Mesodermal cell (in vitro differentiated cells): ENCODE measurements at regions not wholly inside any gene's neighbourhood (a gene's known extent, or its start where the extent isn't known, plus 50 kb on each side); places are given as distances from the start of the nearest gene placed in this dataset.
"Not testable (repeated sequence)": the region's sequence is repeated elsewhere in the genome, so short reads cannot be mapped to it uniquely, and the experiment has no call there.

Experiments used
- H3K27ac ChIP-seq: 2 replicates; pipeline ENCODE4 v1.7.0; 2013; ENCODE audit warnings: mild to moderate bottlenecking, low read depth, low read length, moderate library complexity; ENCODE audit not compliant: severe bottlenecking
- H3K36me3 ChIP-seq: 2 replicates; pipeline ENCODE4 v1.7.1; 2013; ENCODE audit warnings: mild to moderate bottlenecking, low read length, moderate library complexity; ENCODE audit not compliant: control insufficient read depth, insufficient read depth
- H3K4me1 ChIP-seq: one replicate; pipeline ENCODE4 v1.7.1; 2013; ENCODE audit warnings: mild to moderate bottlenecking, low read length; ENCODE audit not compliant: insufficient read depth, control insufficient read depth, poor library complexity, severe bottlenecking
- H3K4me3 ChIP-seq: 2 replicates; pipeline ENCODE4 v1.7.0; 2013; ENCODE audit warnings: low read length, control low read depth, mild to moderate bottlenecking; ENCODE audit not compliant: insufficient read depth, poor library complexity, severe bottlenecking; ENCODE audit errors: extremely low read depth
- H3K9me3 ChIP-seq: 2 replicates; pipeline ENCODE4 v1.7.1; 2013; ENCODE audit warnings: mild to moderate bottlenecking, low read length, moderate library complexity; ENCODE audit not compliant: control insufficient read depth
- WGBS, 2 experiments: methylation state at CpG; one replicate each; pipeline ENCODE4 v1.1.5; 2013; ENCODE audit warnings: missing lambda C conversion rate in 2 of 2; ENCODE audit not compliant: insufficient coverage in 2 of 2; 5-methylcytosine and 5-hydroxymethylcytosine counted together

- H3K27ac ChIP-seq, H3K36me3 ChIP-seq, H3K9me3 ChIP-seq, H3K4me3 ChIP-seq, H3K4me1 ChIP-seq: not testable (repeated sequence)
- 63% methylated on average over 1 of the region's 9 CpGs; no CpG with 5 or more reads in 1 of the 2 experiments for WGBS, 2 experiments
Measured at GRCh38 chr15:20010759-20011158, 530.8 kb downstream of the GOLGA6L6 start.

- H3K9me3 ChIP-seq, H3K4me3 ChIP-seq: not testable (repeated sequence)
- WGBS, 2 experiments, result no CpG with 5 or more reads among the region's 8 CpGs
Measured at GRCh38 chr15:20009619-20010018, 532.0 kb downstream of the GOLGA6L6 start.

DNA sequence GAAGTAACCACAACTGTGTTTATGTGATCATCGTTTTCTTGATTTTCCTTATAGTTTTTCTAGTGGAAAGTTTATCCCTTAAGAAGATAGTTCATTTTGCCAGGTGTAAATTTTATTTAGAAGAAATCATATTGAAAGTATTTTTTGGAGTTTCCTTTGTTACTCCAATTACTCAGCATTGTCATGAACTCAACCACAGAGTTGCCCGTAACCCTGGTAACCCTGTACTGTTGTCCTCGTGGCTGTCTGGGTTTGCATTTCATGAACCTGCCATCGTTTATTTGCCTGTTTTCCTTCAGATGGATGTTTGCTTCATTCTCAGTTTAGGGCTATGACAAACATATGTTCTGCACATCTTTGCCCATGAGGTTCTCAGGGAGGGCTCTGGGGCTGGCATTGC is 534.3 kb downstream of the GOLGA6L6 start:
- not testable (repeated sequence) for H3K9me3 ChIP-seq, H3K36me3 ChIP-seq, H3K27ac ChIP-seq, H3K4me3 ChIP-seq, H3K4me1 ChIP-seq
- WGBS, 2 experiments, result no CpG with 5 or more reads among the region's 4 CpGs

More at GRCh38 chr15:20009619-20010018, 532.0 kb downstream of the GOLGA6L6 start:
- not testable (repeated sequence) for H3K4me1 ChIP-seq, H3K27ac ChIP-seq, H3K36me3 ChIP-seq

GRCh38 chr15:20003471-20003870 is 538.1 kb downstream of the GOLGA6L6 start:
- H3K4me1 ChIP-seq, H3K4me3 ChIP-seq, H3K27ac ChIP-seq, H3K9me3 ChIP-seq, H3K36me3 ChIP-seq: not testable (repeated sequence)
- no CpG with 5 or more reads among the region's 4 CpGs for WGBS, 2 experiments

DNA sequence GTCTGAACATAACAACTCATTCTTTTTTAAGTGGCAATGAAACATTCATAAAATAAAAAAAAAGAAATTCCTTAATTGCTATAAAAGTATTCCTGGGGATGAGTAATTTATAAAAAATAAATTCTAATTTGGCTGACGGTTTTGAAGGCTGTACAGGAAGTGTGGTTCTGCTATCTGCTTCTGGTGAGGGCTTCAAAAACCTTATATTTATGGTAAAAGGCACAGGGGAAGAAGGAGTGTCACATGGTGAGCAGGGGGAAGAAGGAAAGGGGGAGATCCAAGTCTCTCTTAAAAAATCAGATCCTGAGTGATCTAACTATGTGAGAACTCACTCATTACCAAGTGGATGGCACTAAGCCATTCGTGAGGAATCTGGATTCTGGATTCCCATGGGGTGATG is 539.0 kb downstream of the GOLGA6L6 start:
- no CpG with 5 or more reads among the region's 2 CpGs for WGBS, 2 experiments
- not testable (repeated sequence) for H3K36me3 ChIP-seq

DNA sequence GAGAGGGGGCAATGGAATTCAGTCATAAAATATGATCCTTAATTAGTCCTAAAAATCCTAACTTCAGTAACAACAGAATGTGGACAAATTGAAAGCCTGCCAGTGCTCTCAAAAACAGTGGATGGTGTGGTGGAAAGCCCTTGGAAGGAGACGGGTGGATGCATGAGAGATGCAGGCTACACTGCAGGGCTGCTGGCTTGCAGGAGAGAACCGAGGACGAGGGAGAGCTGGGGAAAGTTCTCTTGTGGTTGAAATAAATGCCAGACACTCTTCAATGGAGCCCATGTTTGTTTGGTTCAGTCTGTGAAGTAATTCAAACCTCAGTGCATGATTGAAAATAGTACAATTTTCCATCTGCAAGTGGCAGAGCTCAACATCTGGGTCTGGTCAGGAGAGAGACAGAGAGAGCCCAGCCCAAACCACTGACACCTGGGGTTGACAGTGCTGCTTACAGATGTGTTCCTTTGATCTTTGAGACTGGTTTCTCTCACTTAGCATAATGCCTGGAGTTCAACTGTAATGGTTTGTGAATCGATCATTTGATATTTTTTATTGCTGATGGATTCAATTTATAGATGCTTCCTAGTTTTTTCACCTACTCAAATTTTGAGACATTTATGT is 544.9 kb downstream of the GOLGA6L6 start:
- not testable (repeated sequence) for H3K27ac ChIP-seq, H3K36me3 ChIP-seq, H3K4me3 ChIP-seq, H3K4me1 ChIP-seq
- H3K9me3 ChIP-seq, result peaks cover 14% of the 10 kb centered on the region
- WGBS, 2 experiments, result no CpG with 5 or more reads among the region's 4 CpGs

More for the DNA sequence above, 539.0 kb downstream of the GOLGA6L6 start:
- H3K9me3 ChIP-seq, H3K4me1 ChIP-seq, H3K27ac ChIP-seq, H3K4me3 ChIP-seq: not testable (repeated sequence)

DNA sequence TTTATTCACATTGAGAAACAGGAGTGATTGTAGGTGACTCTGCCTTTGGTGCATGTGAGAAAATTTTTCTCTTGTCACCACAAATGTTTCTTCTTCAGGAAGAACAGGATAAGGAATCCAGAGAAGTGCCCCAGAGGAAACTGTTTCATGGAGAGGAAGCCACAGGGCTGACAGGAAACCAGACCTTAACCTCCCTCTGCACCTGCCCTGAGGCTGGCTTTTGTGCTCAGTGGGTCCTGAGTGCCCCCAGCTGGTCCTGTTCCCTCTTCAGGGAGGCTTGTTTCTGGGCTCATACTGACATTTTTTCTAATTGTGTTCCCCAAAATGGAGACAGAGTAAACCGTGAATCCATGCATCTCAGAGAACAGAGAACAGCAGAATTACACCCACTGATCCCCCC is 546.3 kb downstream of the GOLGA6L6 start:
- H3K27ac ChIP-seq, result not testable (repeated sequence)
- no CpG with 5 or more reads among the region's 1 CpG for WGBS, 2 experiments

DNA sequence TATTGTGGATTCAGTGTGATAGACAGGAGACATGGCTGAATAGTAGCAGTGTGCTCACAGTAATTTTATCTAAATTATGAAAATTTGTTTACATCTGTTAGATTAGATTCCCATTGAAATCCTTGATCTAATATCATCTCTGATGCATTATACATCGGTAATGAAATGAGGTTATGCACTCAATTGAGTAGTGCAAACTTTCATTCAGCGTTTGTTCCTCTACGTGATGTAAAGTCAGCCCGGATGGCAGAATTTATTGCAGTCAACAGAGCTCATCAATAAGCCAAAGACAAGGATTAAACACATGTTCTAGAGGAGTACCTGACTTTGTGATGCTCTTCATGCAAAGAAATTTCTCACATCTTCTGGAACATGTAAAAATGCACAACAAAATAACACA is 549.2 kb downstream of the GOLGA6L6 start:
- H3K4me1 ChIP-seq, result no peaks in the 10 kb centered on the region
- H3K27ac ChIP-seq, result no peak overlapping the region
- H3K36me3 ChIP-seq, result no peaks in the 10 kb centered on the region
- H3K9me3 ChIP-seq, result peaks cover 43% of the 10 kb centered on the region
- H3K4me3 ChIP-seq, result no peak overlapping the region
- 78 to 84% methylated on average over 4 of the region's 4 CpGs for whole genome bisulfite sequencing, 2 experiments

More for the DNA sequence above, 546.3 kb downstream of the GOLGA6L6 start:
- not testable (repeated sequence) for H3K4me3 ChIP-seq, H3K36me3 ChIP-seq, H3K4me1 ChIP-seq
- peaks cover 28% of the 10 kb centered on the region for H3K9me3 ChIP-seq

GRCh38 chr15:19988094-19988660 is 553.4 kb downstream of the GOLGA6L6 start:
- 47 to 64% methylated on average over 3 of the region's 5 CpGs for WGBS, 2 experiments

GRCh38 chr15:19987389-19988048 is 554.1 kb downstream of the GOLGA6L6 start:
- WGBS, 2 experiments, result 58 to 60% methylated on average over 10 to 12 of the region's 13 CpGs
- Histone ChIP-seq H3K9me3 (peaks cover 54% of the 10 kb centered on the region), H3K27ac (no peak overlapping the region), H3K36me3 (no peaks in the 10 kb centered on the region), H3K4me3 (no peak overlapping the region), H3K4me1 (no peaks in the 10 kb centered on the region)

More at GRCh38 chr15:19988094-19988660, 553.4 kb downstream of the GOLGA6L6 start:
- peaks cover 58% of the 10 kb centered on the region for H3K9me3 ChIP-seq
- no peaks in the 10 kb centered on the region for H3K36me3 ChIP-seq
- H3K4me3 ChIP-seq, result no peak overlapping the region
- H3K4me1 ChIP-seq, result no peaks in the 10 kb centered on the region
- H3K27ac ChIP-seq, result no peak overlapping the region

GRCh38 chr15:19984101-19984500 is 557.5 kb downstream of the GOLGA6L6 start:
- Histone ChIP-seq H3K4me3 (no peak overlapping the region), H3K4me1 (no peaks in the 10 kb centered on the region), H3K36me3 (no peaks in the 10 kb centered on the region), H3K9me3 (peaks cover 50% of the 10 kb centered on the region), H3K27ac (no peak overlapping the region)
- 50 to 60% methylated on average over 1 of the region's 1 CpG for WGBS, 2 experiments
